ENCODE measurements at regions not wholly inside any gene's neighbourhood (a gene's known extent, or its start where the extent isn't known, plus 50 kb on each side); places are given as distances from the start of the nearest gene placed in this dataset.

DNA sequence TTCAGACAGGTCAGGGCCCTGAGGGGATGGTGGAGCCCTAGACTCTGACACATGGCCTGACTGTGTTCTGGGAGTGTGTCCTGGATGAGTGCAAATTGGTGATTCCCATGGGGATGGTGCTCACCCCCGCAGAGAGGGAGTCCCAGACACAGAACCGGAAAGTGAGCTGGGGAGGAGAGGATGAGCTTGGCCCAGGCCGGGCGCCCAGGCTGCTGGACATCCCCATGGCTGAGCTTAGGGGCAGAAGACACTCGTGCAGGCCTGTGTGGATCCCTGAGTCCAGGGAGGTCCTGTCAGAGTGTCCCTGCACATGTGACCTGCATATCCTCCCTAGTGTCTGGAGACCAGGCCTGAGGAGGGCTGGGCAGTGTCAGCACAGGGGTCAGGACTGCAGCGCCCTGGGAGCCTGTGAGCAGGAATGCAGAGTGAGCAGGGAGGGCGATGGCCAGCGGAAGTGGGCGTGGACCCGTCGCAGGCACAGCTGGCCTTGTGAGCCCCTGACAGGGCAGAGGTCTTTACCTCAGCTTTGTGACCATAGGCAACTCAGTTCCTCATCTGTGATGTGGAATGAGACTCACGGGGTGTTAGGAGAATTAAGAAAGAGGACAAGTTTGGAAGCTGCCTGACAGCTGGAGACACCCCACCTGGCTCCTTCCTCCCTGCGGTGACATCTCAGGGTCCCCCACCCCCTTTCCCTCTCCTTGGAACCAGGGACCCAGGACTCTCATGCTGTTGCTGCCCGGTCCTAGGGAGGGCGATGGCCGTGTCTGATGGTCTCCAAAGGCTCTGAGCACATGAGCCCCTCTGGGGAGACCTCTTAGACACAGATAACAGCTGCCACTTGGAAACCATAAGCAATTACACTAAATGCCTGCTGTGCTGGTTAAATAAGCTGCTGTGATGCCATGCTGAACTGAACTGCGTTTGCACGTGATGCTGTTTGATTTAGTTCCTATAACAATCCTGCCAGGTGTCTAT, 62.6 kb upstream of the HS6ST1 start:
- peak; percentile 92 for DNase-seq

DNA sequence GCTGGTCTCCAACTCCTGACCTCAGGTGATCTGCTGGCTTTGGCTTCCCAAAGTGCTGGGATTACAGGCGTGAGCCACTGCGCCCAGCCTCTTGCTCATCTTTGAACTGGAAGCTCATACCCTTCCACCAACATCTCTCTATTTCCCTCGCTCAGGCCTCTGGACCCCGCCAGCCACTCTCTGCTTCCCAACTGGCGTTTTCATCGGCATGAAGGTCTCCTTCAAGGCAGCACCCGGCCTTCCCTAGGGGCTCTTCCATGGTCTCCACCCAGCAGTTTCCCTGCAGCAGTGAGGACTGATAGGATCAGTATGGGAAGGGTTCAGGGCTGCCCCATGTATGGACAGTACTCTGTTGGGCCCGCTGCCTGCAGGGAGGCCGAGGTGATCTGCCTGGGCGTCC, 65.8 kb upstream of the HS6ST1 start:
- no peak for DNase-seq

DNA sequence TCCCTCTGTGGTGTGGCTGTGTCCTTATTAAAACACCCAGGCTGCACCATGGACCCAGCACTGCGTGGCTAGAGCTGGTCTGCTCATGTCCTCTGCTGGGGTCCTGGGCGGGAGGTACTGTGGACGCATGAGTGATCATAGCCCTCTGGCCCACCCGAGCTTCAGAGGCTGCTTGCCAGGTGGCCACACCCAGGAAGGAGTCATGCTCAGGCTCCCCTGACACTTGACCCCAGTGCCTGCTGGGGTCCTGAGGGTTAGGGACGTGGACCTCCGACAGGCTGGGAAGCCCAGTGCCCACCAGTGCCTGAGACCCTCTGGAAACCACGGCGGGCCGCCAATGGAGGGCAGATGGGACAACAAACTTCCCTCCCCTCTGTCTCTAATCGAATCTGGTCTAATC, 66.3 kb upstream of the HS6ST1 start:
- no peak for DNase-seq

DNA sequence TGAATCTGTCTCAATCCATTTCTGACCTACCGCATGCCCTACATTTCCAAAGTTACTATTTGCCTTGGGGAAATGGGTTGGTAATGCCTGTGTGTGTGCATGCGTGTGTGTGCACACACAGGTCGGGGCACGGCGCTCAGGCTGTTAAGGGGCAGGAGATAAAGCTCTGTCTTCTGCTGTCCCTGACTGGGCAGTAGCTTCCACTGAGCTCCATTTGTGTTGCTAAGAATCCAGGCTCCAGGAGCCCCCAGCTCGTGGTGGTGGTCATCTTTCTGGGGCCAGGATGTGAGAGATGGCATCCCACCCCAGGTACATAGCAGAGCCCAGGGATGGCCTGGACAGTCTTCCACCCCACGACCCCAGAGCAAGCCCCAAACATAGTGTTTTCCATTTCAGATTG, 66.7 kb upstream of the HS6ST1 start:
- no peak for DNase-seq

DNA sequence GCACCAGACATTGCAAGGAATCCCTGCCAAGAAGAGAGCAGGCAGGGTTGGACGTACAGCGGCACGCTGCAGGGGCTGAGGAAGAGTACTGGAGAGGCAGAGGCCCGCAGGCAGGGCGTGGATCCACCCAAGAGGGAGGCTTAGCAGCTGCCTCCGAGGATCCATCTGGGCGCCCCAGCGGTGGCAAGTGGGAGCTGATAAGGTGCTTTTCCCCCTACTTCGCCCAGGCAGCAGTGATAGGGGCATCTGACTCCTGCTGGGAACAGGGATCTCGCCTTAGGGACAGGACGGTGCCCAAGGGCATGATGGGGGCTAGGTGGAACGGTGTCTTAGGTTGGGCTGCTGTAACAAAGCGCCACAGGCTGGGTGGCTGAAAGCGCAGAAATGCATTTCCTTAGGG, 67.4 kb upstream of the HS6ST1 start:
- DNase-seq, result no peak

DNA sequence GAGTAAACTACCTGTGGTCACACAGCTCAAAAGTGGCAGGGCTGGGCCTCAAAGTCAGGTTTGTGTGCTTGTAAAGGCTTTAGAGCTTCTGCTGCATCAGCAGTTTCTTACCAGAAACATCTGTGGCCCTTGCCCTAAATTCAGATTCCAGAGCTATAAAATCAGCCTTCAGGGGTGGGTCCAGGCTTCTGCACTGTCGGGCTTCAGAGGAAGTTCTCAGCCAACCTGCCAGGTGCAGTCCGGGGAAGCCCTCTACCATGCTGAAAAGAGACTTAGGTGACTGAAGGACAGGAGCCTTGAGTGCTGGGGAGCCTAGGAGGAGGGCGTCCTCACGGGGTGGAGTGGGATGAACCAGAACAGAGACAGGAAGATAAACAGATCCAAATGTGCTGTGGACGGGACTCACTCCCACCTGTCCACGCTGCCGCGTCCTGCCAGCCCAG, 69.9 kb upstream of the HS6ST1 start:
- no peak for DNase-seq

DNA sequence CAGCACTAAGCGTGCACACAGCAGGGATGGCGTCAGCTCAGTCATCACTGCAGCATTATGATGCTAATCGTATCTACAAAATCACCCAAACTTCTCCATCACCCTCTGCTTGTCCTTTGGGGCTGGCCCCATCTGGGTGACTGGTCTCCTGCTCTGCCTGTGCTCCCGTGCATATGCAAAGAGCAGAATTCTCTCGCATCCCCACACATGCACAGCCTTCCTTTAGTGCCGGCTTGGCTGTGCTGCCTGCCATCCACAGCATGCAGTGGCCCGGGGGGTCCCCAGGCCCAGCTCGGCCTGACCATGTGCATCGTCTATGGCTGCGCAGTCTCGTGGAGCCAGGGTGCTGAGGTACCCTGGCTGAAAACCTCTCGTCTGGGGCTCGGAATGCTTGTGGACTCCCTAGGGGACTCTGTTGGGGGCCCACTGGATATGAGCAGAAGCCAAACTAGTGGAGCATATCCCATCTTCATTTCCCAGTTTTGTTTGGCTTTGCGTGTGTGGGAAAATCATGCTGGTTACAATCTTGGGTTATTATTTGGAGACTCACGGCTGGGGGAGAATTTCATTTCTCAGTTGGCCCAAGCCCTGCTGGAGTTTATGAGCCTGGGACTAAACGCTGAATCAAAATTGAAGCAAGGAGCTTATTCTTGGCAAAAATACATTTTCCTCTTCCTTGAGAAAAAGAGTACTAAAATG, 70.9 kb upstream of the HS6ST1 start:
- no peak for DNase-seq

DNA sequence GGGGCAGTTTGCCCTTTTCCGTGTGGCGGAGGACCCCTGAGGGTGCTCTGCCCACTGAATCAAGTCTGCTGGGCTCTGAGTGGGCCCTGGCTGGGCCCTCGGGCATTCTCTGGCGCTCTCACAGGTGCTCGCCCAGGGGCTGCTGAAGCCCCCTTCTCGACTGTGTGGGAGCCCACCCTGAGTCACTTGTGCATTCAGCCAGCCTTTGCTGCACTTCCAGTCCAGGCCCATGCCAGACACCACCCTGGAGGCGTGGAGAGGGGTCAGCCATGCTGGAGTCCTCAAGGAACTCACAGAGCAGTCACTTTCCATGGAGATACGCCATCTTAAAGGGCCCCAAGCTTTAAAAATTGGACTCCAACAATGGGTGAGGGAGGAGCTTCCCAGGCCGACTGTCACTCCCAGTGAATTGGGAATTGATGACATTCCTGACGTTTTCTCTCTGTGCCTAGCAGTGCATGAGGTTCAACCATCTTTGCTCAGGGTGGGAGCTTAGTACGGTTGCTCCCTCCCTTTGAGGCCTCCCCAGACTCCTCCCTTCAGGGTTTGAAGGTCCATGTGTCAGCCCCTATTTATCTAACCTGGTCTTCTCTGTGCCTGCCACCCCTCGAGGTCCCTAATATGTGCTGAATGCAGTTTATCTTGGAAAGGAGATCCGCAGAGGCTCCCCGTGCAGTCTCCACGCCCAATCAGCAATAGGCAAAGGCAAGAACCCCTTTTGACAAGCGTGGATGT, 71.8 kb upstream of the HS6ST1 start:
- no peak for DNase-seq

DNA sequence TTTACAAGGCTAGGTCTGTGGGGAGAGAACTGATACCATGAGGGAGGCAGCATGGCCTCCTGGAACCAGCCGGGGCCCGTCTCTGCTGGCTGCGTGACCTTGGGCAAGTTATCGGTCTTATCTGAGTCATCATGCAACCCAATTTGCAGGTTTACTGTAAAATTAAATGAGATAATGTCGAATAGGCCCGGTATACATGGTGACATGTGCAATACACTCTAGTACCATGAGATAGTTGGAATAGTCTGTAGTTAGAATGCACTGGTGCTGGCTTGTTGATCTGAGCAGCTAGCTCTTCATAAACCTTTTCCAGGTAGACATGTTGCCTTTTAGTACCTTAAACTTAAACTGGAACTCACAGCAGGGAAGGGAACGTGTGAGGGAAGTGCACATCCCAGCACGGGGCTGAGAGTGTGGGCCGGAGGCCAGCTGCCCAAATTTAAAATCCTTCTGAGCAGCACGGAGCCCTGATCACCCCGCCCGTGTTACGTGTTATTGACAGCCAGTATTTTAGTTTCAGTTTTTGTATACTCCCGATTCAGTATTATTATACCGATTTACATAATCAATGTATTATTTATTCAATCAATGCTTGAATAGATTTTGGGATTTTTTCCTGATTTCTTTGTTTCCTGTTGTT, 72.4 kb upstream of the HS6ST1 start:
- no peak for DNase-seq

DNA sequence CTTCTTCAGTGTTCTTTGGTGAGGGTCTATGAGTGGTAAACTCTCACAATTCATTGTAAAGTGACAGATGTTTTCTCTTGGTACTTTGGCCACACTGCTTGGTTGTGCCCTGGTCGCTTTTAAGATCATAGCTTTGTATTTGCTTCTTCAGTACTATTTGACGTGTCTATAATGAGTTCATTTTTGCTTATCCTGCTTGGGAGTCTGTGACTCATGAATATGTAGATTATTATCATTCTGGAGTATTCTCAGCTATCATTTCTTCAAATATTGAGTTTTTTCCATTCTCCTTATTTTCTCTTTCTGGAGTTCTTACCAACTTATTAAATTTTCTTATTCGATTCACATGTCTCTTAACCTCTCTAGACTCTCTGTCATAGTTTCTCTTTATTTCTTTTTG, 73.0 kb upstream of the HS6ST1 start:
- DNase-seq, result no peak

DNA sequence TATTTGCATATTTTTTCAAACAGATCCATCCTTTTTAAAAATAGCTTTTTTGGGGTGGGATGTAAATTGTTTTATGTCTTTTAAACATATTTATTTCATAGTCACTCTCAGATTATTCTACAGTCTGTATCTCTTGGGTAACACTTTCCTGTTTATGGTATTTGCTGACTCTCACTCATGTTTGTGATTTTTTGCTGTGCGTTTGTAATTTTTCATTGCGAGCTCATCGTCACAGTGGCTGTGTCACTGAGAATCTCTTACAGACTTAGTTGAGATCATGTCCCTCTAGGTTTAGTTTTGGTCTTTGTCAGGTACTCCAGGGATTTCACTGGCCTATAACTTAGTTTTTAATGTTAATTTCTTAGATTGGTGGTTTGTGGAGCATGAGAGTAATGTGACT, 73.5 kb upstream of the HS6ST1 start:
- no peak for DNase-seq

DNA sequence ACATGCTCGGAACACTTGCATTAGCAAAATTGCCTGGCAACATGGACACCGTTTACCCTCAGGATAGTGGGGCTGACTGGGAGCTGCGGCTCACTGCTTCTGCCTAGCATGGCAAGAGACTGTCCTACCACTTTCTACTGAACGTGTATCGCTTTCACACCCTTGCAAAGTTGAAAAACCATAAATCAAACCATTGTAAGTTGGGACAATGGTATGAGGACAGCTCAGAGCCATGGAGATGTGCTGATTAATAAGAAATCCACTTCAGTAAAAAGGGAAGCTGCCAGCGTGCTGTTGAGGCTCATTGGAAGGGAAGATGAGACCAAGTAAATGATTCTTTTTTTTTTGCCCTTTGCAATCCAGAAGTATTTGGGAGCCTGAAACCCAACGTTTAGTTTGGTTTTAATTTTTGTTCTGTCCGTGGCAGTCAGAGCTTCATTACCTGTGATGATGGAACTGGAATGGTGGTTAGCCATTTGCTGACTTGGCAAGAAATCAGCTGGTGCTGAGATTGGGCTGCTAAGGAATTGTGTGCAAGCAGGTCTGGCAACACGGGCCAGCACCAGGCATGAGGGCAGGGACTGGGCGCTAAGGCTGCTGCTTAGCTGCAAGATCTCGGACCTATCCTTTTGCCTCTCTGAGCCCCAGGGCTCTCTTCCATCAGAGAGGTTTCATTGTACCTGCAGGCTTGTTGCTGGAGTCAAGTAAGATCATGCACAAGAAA, 75.5 kb upstream of the HS6ST1 start:
- no peak for DNase-seq

DNA sequence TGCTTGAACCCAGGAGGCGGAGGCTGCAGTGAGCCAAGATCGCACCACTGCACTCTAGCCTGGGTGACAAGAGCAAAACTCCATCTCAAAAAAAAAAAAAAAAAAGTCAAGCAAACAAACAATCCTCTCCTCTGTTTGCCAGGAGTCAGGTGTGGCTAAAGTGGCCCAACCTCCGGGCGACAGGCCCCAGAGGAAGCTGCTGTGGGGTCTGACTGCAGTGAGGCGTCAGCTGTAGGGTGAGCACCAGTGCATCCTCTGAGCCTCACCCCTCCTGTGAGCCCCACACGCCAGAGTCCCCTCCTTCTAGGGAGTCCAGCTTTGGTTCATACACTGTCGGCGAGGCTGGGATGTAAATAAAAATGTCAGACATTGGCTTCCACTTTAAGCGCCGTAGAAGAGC, 76.5 kb upstream of the HS6ST1 start:
- no peak for DNase-seq

DNA sequence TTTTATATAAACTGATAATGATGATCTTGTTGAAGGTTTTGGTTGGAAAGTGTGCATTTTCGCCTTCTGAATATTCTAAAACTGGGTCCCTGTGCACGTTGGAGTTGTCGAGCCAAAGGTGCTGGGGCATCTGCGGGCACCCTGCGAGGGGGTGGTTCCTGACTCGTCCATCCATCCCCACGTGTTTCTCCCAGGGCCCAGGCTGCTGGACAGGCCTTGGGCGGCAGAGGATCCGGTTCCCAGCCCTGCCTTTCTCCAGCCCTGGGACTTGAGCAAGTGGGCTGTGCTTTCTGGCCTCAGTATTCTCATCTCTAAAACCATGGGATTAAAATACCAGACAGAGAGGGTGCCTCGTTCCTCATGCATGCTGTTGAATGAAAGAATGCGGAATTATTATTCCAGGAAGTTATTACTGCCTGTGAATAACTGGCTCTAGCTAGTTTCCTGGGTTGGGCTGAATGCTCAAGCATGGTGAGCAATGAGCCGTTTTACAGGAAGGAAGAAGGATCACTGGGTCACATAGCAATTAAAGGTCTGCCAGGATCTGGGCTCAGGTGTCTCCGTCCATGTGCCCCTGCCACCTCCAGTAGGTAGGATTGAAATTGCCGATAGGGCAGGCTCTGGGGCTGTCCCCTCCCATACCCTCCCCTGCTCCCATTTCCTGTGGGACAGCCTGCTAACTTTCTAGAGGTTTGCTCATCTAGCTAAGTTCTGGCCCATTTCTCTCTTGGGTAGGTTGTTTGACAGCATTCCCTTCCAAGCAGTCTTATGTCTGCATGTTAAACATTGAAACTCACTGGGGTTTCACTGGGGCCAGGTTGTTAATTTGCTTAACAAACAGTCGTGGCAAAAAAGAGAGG, 77.2 kb upstream of the HS6ST1 start:
- DNase-seq, result no peak

DNA sequence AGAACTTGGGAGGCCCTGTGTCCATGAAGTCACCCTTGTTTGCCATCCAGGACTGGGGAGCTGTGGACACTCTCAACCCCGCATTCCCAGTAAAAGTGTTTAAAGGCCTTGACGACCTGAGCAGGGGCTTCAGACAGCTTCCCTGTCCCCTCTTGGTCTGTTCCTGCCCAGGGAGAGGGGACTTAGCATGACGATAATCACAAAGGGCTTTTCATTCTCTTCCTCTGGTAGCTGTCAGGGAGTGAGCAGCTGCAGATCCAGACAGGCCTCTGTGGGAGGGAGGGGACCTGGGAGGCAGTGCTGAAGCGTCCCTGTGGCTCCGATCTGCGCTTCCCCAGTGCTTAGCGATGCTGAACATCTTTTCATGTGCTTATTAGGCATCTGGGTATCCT, 77.8 kb upstream of the HS6ST1 start:
- peak; percentile 74 for DNase-seq

DNA sequence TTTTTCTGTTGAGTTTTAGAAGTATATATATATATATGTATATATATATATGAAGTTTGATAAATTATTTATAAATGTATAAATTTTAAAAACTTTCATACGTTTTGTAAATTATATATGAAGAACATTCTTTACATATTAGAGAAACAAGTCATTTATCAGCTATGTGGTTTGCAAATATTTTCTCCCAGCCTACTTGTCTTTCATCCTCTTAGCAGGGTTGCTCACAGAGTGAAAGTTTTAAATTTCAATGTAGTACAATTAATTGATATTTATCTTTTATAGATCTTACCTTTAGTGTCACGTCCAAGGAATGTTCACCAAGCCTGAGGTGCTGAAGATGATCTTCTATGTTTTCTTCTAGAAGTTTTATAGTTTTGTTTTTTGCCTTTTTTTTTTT, 78.3 kb upstream of the HS6ST1 start:
- no peak for DNase-seq

DNA sequence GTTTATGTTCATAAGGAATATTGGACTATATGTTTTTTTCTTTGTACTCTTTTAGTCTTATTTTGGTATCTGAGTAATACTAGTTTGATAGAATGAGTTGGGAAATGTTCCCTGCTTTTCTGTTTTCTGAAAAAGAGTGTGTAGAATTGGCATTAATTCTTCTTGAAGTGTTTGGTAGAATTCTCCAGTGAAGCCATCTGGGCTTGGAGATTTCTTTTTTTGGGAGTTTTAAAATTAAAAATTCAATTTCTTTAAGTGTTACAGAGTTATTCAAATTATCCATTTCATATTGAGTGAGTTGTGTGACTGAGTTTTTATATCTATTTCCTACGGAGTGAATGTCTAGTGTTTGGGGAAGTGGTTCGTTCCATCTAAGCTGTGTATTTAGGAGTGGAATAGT, 80.6 kb upstream of the HS6ST1 start:
- DNase-seq, result no peak

DNA sequence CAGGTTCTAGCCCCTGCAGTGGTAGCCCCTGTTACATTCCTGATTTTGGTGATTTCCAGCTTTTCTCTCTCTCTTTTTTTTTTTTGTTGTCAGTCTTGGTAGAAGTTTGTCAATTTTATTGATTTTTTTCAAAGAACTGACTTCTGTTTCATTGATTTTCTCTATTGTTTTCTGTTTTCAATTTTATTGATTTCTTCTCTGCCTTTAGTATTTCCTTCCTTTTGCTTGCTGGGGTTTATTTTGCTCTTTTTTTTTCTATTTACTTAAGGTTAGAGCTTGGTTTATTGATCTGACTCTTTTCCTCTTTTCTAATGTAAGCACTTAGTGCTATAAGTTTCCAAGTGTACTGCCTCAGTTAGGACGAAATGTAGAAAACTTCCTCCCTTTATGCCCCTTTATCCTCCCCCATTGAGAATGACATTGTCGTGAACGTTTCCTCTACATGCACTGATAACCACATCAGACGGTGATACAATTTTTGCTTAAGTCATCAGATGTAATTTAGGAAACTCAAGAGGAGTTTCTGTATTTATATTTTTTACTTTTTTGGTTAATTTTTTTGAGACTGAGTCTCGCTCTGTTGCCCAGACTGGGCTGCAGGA, 81.1 kb upstream of the HS6ST1 start:
- DNase-seq, result no peak

DNA sequence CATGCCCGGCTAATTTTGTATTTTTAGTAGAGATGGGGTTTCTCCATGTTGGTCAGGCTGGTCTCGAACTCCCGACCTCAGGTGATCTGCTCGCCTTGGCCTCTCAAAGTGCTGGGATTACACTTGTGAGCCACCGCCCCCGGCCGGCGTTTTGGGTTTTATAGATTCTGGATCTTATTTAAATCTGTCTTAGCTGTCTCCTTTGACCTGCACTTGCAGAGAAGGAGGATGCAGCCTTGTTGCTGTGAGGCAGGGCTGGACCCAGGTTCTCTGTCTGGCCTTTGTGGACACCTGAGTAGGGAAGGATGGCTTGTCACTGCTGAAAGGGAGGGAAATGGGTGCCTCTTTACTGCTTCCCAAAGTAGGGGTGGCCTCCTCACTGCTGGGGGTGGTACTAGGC, 83.0 kb upstream of the HS6ST1 start:
- DNase-seq, result no peak

DNA sequence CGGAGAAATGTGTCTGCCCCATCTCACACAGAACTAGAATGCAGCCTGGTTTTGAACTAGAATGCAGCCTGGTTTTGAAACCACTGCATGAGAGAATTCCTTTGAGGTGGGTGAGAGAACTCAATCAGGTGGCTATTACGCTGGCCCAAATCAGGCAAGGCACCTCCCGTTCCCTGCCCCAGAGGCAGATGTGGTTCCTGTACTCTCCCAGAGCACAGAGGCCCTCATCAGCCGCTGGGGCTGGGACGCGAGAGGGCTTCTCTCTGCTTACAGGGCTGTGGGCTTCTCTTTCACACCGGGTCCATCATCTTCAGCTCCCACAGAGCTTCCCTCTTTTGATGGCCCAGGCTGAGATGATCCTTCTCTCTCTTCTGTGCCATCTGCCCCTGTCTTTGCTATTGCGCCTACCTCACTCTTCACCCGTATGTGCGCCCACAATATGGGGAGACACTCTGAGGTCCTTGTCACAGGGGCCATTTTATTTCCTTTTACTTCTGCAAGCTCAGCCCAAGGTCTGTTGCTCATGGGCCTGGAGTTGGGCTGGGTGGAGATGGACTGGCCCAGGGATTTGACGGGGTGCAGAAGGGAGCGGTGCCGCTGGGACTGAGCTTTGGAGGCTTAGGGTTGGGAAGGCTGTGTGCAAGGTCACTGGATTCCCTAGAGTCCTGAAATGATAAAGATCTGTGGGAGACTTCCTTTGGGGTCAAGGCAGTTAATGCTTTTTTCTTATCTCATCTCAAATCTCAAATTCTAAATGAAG, 84.4 kb upstream of the HS6ST1 start:
- no peak for DNase-seq

Measured in NCI-H2171 treated with DMSO at 0.1 percent for 48 hours (cell line).